HL-60 (cell line): ENCODE measurements at regions not wholly inside any gene's neighbourhood (a gene's known extent, or its start where the extent isn't known, plus 50 kb on each side); places are given as distances from the start of the nearest gene placed in this dataset.

Source experiments
- DNase-seq, 2 experiments: peaks; one replicate each; pipeline ENCODE4 v3.0.0-alpha.2; 2010 to 2020; ENCODE audit warnings: low read depth in 1 of 2, low spot score in 1 of 2
- H3K27ac ChIP-seq: fragments of 250-450 bp; sonication (Bioruptor Pico); replicated peaks from 2 replicates; pipeline ENCODE4 v1.5.1; 2020; ENCODE audit warnings: mild to moderate bottlenecking, moderate library complexity
- H3K27me3 ChIP-seq: fragments of 250-450 bp; sonication (Bioruptor Pico); 2 replicates; pipeline ENCODE4 v1.5.1; 2021; ENCODE audit warnings: mild to moderate bottlenecking, moderate library complexity; ENCODE audit not compliant: insufficient read depth, poor library complexity, severe bottlenecking
- H3K4me3 ChIP-seq: replicated peaks from 2 replicates; pipeline ENCODE4 v1.5.1; 2011; ENCODE audit warnings: mild to moderate bottlenecking, control low read depth, low read length; ENCODE audit not compliant: insufficient read depth
- CTCF ChIP-seq: IDR thresholded peaks from one replicate; pipeline ENCODE4 v1.5.1; 2011; ENCODE audit warnings: low read length, control low read depth, inconsistent platforms; ENCODE audit not compliant: insufficient read depth
- GABPA ChIP-seq: IDR thresholded peaks from 2 replicates; pipeline ENCODE4 v1.6.1; 2012; ENCODE audit warnings: low read depth
- POLR2AphosphoS5 ChIP-seq: IDR thresholded peaks from 2 replicates; pipeline ENCODE4 v1.6.1; 2012; ENCODE audit warnings: low read depth
- SPI1 ChIP-seq: IDR thresholded peaks from 2 replicates; pipeline ENCODE4 v1.6.1; 2012; ENCODE audit warnings: low read depth, mild to moderate bottlenecking, borderline replicate concordance
- TF ChIP-seq, protein P1 (sequence below): IDR thresholded peaks from 2 replicates; pipeline ENCODE4 v1.6.1; 2012; ENCODE audit warnings: low read depth; ENCODE audit not compliant: insufficient replicate concordance

GRCh38 chr6:25179051-25179778 lies 100.0 kb upstream of the CARMIL1 start:
- no peak for DNase-seq
- no peaks in the 10 kb centered on the region for H3K27me3 ChIP-seq
- no peak overlapping the region for H3K4me3 ChIP-seq
- no peak overlapping the region for H3K27ac ChIP-seq
- TF ChIP-seq POLR2AphosphoS5 (no peak), CTCF (no peak), SPI1 (no peak), GABPA (no peak)
- TF ChIP-seq, protein P1, sequence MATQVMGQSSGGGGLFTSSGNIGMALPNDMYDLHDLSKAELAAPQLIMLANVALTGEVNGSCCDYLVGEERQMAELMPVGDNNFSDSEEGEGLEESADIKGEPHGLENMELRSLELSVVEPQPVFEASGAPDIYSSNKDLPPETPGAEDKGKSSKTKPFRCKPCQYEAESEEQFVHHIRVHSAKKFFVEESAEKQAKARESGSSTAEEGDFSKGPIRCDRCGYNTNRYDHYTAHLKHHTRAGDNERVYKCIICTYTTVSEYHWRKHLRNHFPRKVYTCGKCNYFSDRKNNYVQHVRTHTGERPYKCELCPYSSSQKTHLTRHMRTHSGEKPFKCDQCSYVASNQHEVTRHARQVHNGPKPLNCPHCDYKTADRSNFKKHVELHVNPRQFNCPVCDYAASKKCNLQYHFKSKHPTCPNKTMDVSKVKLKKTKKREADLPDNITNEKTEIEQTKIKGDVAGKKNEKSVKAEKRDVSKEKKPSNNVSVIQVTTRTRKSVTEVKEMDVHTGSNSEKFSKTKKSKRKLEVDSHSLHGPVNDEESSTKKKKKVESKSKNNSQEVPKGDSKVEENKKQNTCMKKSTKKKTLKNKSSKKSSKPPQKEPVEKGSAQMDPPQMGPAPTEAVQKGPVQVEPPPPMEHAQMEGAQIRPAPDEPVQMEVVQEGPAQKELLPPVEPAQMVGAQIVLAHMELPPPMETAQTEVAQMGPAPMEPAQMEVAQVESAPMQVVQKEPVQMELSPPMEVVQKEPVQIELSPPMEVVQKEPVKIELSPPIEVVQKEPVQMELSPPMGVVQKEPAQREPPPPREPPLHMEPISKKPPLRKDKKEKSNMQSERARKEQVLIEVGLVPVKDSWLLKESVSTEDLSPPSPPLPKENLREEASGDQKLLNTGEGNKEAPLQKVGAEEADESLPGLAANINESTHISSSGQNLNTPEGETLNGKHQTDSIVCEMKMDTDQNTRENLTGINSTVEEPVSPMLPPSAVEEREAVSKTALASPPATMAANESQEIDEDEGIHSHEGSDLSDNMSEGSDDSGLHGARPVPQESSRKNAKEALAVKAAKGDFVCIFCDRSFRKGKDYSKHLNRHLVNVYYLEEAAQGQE, result no peak

- H3K4me3 ChIP-seq, result no peak overlapping the region
- TF ChIP-seq, protein P1, result no peak
- TF ChIP-seq CTCF, result no peak
- TF ChIP-seq GABPA, result no peak
- TF ChIP-seq POLR2AphosphoS5, result no peak
- no peak for TF ChIP-seq SPI1
- no peaks in the 10 kb centered on the region for H3K27me3 ChIP-seq
- DNase-seq, result no peak
- H3K27ac ChIP-seq, result no peak overlapping the region
These were observed 98.4 kb upstream of the CARMIL1 start for GRCh38 chr6:25180630-25181349.

DNA sequence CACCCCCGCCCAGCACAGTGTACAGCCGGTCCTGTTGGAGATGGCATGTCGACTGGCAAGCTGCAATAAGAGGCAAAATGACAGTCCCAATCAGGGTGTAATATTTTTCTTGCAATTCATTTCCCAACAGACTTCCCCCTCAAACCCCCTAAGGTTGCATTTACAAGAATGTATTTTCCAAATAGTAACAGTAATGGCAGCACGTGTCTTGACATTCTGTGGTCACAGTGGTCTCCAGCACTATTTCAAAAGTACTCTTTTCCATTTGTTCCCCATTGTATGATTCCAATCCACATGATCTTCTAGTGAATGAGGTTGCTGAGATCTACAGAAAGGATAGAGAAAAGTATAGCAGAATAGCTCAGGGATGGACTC lies 97.8 kb upstream of the CARMIL1 start:
- Histone ChIP-seq H3K27ac (no peak overlapping the region), H3K27me3 (no peaks in the 10 kb centered on the region), H3K4me3 (no peak overlapping the region)
- no peak for TF ChIP-seq POLR2AphosphoS5
- TF ChIP-seq CTCF, result no peak
- TF ChIP-seq, protein P1, result no peak
- no peak for TF ChIP-seq GABPA
- no peak for TF ChIP-seq SPI1
- no peak for DNase-seq
